ENCODE measurements at regions not wholly inside any gene's neighbourhood (a gene's known extent, or its start where the extent isn't known, plus 50 kb on each side); places are given as distances from the start of the nearest gene placed in this dataset.
"Not testable (repeated sequence)": the region's sequence is repeated elsewhere in the genome, so short reads cannot be mapped to it uniquely, and the experiment has no call there.

DNA sequence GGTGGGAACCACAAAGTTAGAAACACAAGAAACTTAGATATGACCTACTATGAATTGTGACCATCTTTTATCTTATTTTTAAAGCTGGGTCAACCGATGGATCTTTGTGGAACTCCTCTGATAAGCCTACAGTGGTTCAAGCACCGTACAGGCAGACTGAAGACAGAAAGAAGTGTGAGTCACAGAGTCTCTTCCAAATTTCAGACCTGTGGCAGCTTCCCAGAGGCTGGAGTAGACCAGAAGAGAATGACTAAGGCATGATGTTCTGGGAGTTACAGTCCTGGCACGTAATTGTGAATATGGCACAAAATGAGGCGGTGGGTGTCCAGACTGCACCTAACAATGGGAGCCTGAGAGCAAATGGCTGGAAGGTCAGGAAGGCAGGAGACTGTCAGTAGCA, 70.0 kb downstream of the LMO4 start:
- no peak for DNase-seq (ENCODE audit: low read depth in 2 of 2)

DNA sequence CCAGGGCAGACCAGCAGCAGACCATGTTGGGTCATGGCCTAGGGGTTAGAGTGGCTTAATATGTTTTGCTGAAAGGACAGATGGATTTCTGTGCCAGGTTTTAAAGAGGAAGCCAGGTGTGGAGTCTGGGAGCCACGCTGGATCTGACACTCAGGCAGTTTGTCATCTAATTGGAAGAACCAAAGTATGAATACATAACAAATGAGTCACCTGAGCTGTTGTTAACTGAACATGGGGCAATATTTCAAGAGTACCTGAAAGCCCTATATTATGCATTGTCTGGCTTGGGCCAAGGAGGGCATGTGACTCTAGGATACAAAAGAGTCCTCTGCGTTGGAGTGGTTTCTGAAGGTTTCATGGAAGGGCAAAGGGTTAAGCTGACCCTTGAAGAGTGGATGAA, 70.6 kb downstream of the LMO4 start:
- no peak for DNase-seq (ENCODE audit: low read depth in 2 of 2)

DNA sequence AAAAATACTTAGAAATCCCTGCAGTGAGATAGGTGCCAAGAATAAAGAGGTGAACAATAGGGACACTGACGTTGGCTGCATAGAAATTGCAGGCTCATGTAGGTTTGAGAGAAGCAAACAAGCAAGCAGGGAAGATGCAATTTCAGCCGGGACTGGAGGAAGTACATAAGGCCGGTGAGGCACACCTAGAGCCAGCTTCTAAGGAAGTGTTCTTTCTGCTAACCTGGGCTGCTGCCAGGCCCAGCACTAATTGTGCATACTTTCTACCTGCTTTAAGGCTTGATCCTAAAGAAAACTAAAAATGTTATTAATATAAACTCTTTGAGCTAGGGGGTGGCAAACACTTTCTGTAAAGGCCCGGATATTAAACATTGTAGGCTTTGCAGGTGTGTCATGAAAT, 71.0 kb downstream of the LMO4 start:
- DNase-seq (ENCODE audit: low read depth in 2 of 2) = no peak

DNA sequence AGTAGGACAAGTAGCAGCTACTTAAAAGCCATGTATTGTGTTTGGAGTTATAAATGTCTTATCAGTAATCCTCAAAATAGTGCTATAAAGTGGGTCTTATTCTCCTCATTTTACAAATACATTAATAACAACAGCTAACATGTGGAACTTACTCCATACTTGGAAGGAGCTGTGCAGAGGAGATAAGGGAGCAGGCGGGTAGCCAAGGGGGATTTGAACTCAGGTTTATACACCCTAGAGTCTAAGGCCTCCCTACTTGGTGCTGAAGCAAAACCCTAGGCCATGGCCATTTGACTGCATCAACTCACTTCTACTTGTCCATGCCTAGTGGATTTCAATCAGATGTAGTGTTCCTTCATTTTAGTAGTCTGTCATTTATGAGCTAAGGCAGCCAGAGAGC, 72.1 kb downstream of the LMO4 start:
- no peak for DNase-seq (ENCODE audit: low read depth in 2 of 2)

DNA sequence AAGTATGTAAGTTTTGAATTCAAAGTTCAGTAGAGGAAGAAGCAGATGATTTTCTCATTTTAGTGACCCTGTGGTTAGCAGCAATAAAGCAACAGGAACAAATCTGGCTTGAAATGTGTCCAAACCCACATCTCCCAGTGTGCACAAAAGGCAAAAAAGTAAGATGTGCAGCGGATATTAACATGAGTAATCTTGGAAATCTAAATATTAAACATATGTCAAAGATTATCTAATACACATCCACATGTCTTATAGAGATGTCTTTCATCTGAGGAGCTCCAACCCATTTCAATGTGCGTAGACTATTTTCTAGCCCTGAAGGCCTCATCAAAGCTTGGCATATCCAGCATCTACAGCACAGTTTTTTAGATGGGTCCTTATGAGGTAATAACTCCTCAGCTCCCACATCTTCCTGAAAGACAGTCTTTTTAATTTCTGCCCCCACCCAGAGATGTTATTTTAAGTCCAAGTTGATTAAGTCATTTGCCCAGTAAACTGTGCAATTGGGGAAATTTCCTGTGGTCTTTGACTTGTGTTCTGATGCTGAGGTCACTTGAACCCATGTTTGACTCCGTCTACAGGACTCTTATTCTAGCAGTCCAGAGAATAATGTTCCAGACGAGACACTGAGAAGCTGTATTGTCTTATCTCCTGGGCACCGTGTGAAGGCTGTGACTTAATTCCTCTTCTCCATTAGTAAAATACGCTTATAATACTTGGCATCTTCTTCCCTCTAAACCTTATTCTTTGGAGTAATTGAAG, 73.7 kb downstream of the LMO4 start:
- DNase-seq (ENCODE audit: low read depth in 2 of 2) = no peak

DNA sequence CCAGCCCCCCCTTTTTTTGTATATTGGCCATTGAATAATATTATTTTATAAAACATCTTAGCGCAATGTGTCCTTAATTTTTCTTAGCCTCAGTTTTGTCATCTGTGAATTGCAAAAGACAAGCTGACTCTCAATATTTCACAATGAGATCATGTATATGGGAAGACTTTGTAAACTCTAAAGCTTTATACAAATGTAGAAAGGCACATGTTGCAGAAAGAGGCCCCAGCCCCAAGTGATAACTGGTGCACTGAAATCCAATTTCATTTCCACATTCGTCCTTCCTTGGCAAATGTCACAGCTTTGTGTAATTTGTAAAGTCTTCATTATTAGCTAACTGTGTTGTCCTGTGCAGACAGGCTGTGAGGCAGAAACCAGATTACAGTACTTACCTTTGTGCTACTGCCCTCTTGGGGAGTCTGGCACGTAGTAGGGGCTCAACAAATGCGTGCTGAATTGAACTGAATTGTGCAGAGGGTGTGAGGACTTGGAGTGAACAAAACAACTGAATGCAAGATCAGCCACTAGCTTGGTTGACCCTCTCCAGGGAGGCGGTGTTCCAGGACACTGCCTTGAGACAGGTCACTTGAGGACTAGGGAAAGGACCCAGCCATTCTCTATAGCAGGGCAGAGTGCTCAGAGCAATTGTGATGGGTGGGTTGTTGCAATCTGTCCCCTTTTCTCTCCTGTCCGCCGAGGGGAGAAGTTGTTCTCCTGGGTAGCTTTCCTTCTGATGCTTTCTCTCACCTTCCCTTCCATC, 74.6 kb downstream of the LMO4 start:
- no peak for DNase-seq (ENCODE audit: low read depth in 2 of 2)

DNA sequence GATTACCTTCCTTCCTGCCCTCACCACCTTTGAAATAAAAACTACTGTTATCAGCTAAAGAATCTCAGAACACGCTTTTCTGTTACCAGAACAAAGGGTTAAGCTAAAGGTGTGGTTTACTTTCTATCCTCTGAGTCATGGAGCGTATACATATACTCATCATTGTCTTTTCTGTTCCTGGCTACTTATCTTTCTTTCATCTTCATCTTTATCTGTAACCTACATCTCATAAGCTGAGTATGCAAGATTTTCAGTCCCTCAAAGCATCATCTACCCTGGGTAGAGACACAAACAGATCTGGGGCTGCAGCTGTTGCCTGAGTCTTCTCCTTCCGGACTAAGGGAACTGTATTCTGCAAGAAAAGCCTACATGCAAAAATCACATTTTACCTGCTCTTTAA, 75.6 kb downstream of the LMO4 start:
- DNase-seq (ENCODE audit: low read depth in 2 of 2) = no peak

DNA sequence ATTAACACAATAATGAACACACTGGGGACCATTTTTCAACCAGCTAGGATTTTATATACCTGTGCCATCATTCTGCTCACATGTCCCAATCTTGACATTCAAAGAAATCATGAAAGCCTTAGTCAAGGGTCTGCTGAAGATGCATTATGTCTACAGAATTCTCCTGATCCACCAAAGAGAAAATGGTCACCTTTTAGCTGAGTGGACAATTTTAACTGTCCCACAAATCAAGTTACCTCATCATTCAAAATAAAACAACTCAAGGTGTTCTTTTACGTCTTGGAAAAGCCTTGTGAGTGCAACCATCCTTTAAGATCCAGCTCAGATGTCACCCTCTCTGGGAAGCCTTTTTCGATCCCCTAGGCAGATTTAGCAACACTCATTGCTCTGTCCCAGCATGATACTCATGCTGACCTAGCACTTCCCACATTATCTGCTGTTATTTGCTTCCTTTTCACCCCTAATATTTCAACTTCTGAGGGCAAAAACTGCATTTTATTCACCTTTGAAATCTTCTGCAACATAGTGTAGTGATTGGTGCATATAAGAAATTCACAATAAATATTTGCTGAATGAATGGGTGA, 80.1 kb downstream of the LMO4 start:
- DNase-seq (ENCODE audit: low read depth in 2 of 2) = no peak

DNA sequence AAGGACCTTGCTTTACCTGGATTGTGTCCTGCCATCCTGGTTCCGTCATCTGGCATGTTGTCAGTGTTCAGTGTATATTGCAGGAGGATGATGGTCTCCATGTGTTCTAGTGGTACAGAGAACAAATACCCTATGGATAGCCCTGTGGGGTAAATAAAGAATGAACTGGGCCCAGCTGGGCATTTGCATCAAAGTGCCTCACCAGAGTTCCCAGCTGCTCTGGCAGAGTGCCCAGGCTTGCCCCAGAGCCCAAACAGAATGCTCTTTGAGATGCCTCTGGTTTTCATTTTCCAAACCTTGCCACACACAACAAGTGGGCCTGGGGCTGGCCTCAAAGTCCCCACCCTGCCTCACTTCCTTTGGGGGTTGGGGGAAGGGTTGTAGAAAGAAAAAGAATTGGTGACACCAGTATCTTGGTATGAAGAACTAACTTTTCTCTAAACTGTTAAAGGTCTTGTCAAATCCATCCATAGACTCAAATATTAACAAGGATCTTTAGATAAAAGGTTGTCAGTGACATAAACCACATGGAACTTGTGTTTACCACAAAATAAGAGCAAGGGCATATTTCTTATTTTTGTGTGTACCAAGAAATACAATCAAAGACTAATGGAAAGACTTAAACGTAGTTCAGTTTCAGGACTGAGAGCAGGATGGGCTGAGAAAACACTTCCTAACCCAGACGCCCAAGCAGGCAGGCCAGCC, 82.2 kb downstream of the LMO4 start:
- DNase-seq (ENCODE audit: low read depth in 2 of 2) = no peak

DNA sequence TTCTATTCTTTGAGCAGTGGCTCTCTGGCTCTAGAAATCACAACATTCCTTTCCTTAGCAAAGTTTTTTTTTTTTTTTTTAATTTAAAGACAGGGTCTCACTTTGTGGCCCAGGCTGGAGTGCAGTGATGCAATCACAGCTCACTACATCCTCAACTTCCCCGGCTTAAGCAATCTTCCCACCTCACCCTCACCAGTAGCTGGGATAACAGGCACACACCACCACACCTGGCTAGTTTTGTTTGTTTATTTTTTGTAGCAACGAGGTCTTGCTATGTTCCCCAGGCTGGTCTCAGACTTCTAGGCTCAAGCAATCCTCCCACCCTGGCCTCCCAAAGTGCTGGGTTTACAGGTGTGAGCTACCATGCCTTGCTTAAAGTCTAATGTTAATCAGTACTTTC, 85.2 kb downstream of the LMO4 start:
- not testable (repeated sequence) for DNase-seq (ENCODE audit: low read depth in 2 of 2)

DNA sequence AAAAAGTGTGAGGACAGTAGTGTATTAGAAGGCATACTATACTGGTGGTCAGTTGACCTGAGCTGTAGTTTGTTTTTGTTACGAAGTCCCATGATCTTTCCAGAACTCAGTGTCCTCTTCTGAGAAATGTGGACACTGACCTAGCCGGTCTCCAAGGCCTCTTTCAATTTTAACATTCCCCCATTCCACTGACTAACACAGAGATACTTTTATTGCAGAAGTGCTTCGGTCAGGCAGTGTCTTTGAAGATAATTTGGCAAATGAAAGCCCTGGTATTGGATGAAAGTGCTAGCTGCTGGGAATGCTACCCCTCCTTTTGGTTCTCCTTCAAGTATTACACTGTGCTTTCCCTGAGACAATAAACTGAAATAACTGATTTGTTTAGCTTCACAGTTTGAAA, 89.4 kb downstream of the LMO4 start:
- no peak for DNase-seq (ENCODE audit: low read depth in 2 of 2)

DNA sequence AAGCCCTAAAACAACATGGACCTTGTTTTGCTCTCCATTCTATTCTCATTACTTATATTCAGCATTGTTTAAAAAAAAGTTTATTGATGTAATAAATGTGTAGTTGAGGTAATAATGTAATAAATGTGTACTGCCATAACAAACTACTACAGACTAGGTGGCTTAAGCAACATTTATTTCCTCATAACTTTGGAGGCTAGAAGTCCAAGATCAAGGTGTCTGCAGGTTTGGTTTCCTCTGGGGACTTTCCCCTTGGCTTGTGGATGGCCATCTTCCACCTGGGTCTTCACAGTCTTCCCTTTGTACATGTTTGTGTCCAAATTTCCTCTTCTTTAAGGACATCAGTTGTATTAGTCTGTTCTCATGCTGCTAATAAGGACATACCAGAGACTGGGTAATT, 93.1 kb downstream of the LMO4 start:
- no peak for DNase-seq (ENCODE audit: low read depth in 2 of 2)

DNA sequence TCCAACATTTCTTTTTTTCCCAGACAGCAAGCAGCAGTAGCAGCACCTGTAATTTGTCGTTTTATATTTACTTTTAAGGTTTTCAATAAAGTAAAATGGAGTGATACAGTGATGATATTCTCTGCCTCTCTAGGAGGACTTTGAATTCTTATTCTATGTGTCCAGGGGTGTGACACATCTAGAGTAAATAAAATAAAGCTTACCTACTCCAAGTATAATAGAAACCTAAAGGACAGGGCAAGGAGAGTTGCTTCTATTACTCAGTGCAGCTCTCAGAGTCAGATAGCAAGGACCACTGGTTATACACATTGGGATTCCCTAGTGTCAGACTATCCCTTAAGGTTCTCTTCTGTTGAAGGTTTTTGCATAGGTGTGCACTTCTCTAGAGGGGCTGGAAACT, 95.9 kb downstream of the LMO4 start:
- DNase-seq (ENCODE audit: low read depth in 2 of 2) = no peak

DNA sequence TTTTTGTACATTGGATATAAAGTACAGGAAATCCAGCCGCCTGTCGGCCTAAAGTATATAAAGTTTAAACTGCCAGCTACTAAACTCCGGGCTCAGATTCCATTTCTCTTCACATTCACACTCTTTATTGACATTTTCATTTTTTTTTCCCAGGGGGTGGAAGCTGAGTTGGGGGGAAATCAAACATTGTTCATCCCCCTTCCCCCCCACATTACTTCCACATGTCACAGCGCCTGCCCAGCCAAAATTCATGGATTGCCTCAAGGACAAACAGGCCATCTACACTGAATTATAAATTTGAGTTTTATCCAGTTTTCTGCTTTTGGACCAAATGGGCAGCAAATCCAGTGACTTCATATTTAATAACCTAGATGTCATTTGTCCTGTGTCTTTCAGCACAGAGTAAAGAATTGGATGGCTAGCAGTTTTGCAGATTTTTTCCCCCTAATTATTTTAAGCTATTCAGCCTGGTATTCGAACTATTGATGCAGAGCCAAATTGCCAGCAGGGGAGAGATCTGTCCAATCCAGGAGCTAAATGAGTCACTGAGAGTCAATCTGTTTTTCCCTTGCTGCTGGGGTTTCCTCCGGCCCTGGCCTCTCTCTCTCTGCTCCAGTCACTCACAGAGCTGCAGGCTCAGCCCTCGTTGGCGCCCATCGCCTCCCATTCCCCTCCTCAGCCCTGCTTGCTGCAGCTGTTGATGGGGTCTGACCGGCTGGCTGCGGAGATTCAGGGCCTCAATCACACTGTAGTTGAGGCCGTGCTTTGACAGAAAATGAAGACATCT, 98.0 kb downstream of the LMO4 start:
- no peak for DNase-seq (ENCODE audit: low read depth in 2 of 2)

DNA sequence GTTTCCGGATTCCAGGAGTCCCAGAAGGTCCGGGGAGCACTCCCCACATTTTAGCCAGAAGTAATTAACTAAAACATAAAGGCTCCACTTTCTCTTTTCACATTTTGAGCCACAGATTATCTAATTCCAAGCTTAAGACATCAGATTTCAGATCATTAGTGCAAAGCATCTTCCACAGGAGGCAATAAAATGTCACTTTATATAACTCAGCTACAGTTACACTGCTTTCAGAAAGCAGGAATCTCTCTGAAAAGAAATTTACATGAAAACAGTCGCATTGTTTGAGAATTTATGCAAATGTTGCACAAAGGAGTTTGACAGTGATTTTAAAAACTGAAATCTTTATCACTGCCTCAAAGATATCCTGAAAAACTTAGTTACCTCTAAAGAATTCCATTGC, 99.7 kb downstream of the LMO4 start:
- DNase-seq (ENCODE audit: low read depth in 2 of 2) = no peak

DNA sequence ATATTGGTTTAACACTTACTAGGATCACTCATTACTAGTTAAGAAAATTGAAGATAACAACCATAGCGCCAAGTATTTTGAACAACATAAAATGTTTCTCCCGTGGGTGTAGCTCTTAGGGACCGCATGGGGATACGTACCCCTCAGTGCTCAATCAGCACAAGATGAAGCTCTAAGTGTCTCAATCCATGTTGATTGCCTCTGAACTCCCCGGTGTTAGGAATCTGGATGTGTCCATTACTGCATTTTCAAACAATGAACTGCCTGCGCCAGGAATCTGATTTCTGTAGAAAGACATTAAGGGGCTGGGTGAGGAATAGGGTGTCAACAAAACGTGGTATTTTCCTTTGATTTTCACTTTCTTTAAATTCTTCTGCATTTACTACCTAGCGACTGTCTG, 100.2 kb downstream of the LMO4 start:
- no peak for DNase-seq (ENCODE audit: low read depth in 2 of 2)

DNA sequence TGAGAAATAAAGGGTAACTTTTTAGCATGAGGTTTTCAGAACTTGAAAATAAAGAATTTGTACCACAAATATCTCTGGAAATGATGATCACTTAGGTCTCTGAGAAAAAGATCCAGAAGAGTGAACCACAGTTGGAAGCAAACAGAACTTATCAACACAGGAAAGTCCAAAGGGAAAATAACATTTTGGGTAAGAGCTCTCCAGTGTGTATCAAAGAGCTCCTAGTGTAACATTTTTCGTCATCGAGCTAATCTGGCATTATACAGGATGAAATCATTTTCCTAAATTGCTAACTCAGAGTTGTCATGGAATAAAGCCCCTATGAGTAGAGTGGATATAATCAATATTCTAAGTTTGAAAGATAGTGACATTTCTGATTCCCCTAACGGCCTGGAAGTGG, 104.0 kb downstream of the LMO4 start:
- no peak for DNase-seq (ENCODE audit: low read depth in 2 of 2)

DNA sequence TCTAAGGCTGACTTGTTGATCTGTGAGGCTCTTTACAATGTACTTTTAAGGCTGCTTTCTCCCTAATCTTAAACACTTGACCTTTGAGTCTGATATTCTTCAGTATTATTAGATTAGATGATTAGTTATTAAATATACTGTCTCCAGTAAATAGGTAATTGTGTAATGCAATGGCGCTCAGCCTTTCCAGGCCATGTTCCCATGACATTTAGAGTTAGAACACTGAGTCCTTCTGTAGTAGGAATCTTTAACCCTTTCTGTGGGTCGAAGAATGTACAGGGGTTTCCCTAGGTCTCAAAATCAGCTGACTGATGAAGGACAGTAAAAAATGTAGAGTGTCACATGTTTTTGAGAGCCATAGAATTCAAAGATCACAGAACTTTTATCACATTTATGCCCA, 104.4 kb downstream of the LMO4 start:
- not testable (repeated sequence) for DNase-seq (ENCODE audit: low read depth in 2 of 2)

DNA sequence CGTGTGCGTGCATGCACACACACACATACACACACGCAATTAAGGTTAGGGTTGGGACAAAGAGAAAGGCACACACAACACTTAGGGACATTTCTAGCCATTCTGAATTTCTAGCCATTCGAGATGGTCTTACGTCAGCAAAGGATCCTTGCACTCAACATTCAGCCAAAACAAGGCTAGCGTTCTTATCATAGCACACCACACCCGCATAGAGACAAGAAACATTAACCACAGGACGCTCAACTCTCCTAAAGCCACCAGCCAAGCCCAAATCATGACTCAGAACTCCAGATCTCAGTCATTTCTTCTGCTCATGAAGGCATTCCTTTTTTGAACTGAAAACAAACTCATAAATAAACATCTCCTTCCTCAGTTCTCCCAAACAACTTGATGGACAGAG, 106.8 kb downstream of the LMO4 start:
- DNase-seq (ENCODE audit: low read depth in 2 of 2) = no peak

DNA sequence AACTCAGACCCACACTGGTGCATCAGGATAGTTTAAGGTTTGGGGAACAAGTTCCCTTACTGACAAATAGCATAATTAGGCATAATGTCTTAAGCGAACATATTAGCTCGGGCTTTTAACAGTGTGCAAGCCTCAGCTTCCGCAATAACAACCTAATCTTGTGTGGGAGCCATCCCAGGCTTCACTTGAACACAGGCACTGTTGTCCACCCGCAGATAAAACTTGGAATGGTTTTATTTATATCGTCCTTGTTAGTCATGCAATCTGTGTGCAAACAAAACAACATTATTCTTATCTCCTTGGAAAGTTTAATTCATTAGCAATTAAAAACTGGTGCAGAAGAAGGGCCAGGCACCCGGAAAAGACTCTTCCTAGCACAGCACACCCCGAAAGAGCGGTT, 107.4 kb downstream of the LMO4 start:
- not testable (repeated sequence) for DNase-seq (ENCODE audit: low read depth in 2 of 2)

DNA sequence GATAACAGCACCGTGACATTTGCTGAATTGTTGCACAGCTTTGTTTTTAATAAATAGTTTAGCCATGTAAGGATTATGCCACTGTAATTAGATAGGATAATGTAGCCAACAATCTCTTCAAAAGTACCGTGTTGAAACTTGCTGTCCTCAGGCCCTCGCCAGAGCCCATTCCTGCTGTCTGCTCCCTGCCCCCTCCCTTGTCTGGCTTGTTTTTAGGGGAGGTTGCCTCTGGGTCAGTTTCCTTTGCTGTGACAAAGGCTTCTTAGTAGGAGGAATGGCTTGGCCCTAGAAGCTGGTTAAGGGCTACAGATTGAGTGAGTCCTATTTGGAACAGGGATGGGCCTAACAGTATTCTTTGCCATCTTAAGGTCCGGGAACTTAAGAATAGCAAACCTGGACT, 107.9 kb downstream of the LMO4 start:
- no peak for DNase-seq (ENCODE audit: low read depth in 2 of 2)
